GM19238 (cell line): ENCODE measurements at regions not wholly inside any gene's neighbourhood (a gene's known extent, or its start where the extent isn't known, plus 50 kb on each side); places are given as distances from the start of the nearest gene placed in this dataset.
"Not testable (repeated sequence)": the region's sequence is repeated elsewhere in the genome, so short reads cannot be mapped to it uniquely, and the experiment has no call there.

Experiments used
- DNase-seq: peaks from one replicate; pipeline ENCODE4 v3.0.0; 2011; ENCODE audit warnings: low spot score; ENCODE audit not compliant: insufficient read length

GRCh38 chr6:156454867-156455266 is 322.3 kb upstream of the ARID1B start:
- DNase-seq: no peak

GRCh38 chr6:156451726-156452125 is 325.5 kb upstream of the ARID1B start:
- no peak for DNase-seq

- DNase-seq: no peak
These were observed 326.1 kb upstream of the ARID1B start for GRCh38 chr6:156451088-156451487.

GRCh38 chr6:156450421-156450820 is 326.8 kb upstream of the ARID1B start:
- DNase-seq: no peak

- DNase-seq: no peak
These were observed 327.6 kb upstream of the ARID1B start for GRCh38 chr6:156449569-156449968.

- DNase-seq: no peak
These were observed 328.1 kb upstream of the ARID1B start for GRCh38 chr6:156449128-156449527.

GRCh38 chr6:156448579-156448978 is 328.6 kb upstream of the ARID1B start:
- DNase-seq: no peak

GRCh38 chr6:156440688-156441087 is 336.5 kb upstream of the ARID1B start:
- no peak for DNase-seq

GRCh38 chr6:156438350-156438923 is 338.7 kb upstream of the ARID1B start:
- DNase-seq: no peak

- no peak for DNase-seq
These were observed 339.9 kb upstream of the ARID1B start for GRCh38 chr6:156437121-156437879.

GRCh38 chr6:156434795-156435190 is 342.4 kb upstream of the ARID1B start:
- DNase-seq: no peak

- no peak for DNase-seq
These were observed 343.0 kb upstream of the ARID1B start for GRCh38 chr6:156434049-156434794.

GRCh38 chr6:156432543-156432942 is 344.6 kb upstream of the ARID1B start:
- no peak for DNase-seq

- no peak for DNase-seq
These were observed 346.8 kb upstream of the ARID1B start for GRCh38 chr6:156430386-156430785.

GRCh38 chr6:156427345-156427744 is 349.8 kb upstream of the ARID1B start:
- no peak for DNase-seq

GRCh38 chr6:156425359-156426020 is 351.7 kb upstream of the ARID1B start:
- DNase-seq: no peak

- DNase-seq: no peak
These were observed 353.3 kb upstream of the ARID1B start for GRCh38 chr6:156423829-156424228.

- DNase-seq: no peak
These were observed 354.1 kb upstream of the ARID1B start for GRCh38 chr6:156423075-156423474.

- no peak for DNase-seq
These were observed 355.2 kb upstream of the ARID1B start for GRCh38 chr6:156421933-156422332.

GRCh38 chr6:156421301-156421700 is 355.9 kb upstream of the ARID1B start:
- not testable (repeated sequence) for DNase-seq

- DNase-seq: no peak
These were observed 356.8 kb upstream of the ARID1B start for GRCh38 chr6:156420172-156420993.
